CD4-positive, alpha-beta T cell (primary cell): ENCODE measurements at regions not wholly inside any gene's neighbourhood (a gene's known extent, or its start where the extent isn't known, plus 50 kb on each side); places are given as distances from the start of the nearest gene placed in this dataset.

Experiments
- ATAC-seq: fragments of 200-7000 bp; cut with Tn5 transposase; one replicate; pipeline ENCODE4 v1.10.0; 2022; ENCODE audit warnings: mild to moderate bottlenecking; ENCODE audit not compliant: poor library complexity
- CTCF ChIA-PET: fragments of 350-600 bp; sonication (Branson Sonifier 250); formaldehyde crosslinking; loops from one replicate; lab custom pipeline; 2021; ENCODE audit warnings: antibody characterized with exemption, inconsistent platforms; lab: Charles Lee
- POLR2A ChIA-PET: fragments of 350-600 bp; sonication (Branson Sonifier 250); formaldehyde crosslinking; loops from one replicate; lab custom pipeline; 2021; ENCODE audit warnings: antibody characterized with exemption, inconsistent platforms; lab: Charles Lee
- DNase-seq, 14 experiments: peaks; one replicate each; pipeline ENCODE4 v3.0.0-alpha.2; 2013 to 2020; ENCODE audit warnings: mixed read lengths in 2 of 14
- H3K27ac ChIP-seq, 2 donors: one replicate each; pipeline versions ENCODE4 v1.5.1 to v1.7.0; 2013; ENCODE audit warnings: low read length in 2 of 2, low read depth in 1 of 2, mild to moderate bottlenecking in 1 of 2
- H3K27me3 ChIP-seq, 2 experiments: 1 replicate in 1 of 2; 2 replicates in 1 of 2; pipeline versions ENCODE4 v1.6.1 to v1.7.0; 2013; ENCODE audit warnings: low read length in 2 of 2, control low read depth in 1 of 2, mild to moderate bottlenecking in 1 of 2, moderate library complexity in 1 of 2; ENCODE audit not compliant: insufficient read depth in 2 of 2, control insufficient read depth in 1 of 2
- H3K36me3 ChIP-seq: one replicate; pipeline ENCODE4 v1.6.1; 2013; ENCODE audit warnings: low read length, control low read depth; ENCODE audit not compliant: insufficient read depth
- H3K4me1 ChIP-seq: one replicate; pipeline ENCODE4 v1.6.1; 2013; ENCODE audit warnings: low read length, control low read depth; ENCODE audit not compliant: insufficient read depth
- H3K4me3 ChIP-seq: one replicate; pipeline ENCODE4 v1.5.1; 2013; ENCODE audit warnings: mild to moderate bottlenecking, low read length, moderate library complexity
- H3K9me3 ChIP-seq, 2 experiments: 1 replicate in 1 of 2; 2 replicates in 1 of 2; pipeline versions ENCODE4 v1.6.1 to v1.7.0; 2013; ENCODE audit warnings: low read length in 2 of 2, mild to moderate bottlenecking in 2 of 2, control low read depth in 1 of 2, moderate library complexity in 1 of 2; ENCODE audit not compliant: control insufficient read depth in 1 of 2, insufficient read depth in 1 of 2
- H3K27ac Mint-ChIP-seq: one replicate; pipeline ENCODE4 v1.8.0; 2020; ENCODE audit warnings: mixed read lengths
- H3K27me3 Mint-ChIP-seq: one replicate; pipeline ENCODE4 v1.8.0; 2021; ENCODE audit warnings: mixed read lengths
- H3K36me3 Mint-ChIP-seq: one replicate; pipeline ENCODE4 v1.8.0; 2021; ENCODE audit warnings: low read depth, mixed read lengths
- H3K4me1 Mint-ChIP-seq: one replicate; pipeline ENCODE4 v1.8.0; 2021; ENCODE audit warnings: low read depth, mixed read lengths
- H3K4me3 Mint-ChIP-seq: one replicate; pipeline ENCODE4 v1.8.0; 2020; ENCODE audit warnings: mild to moderate bottlenecking, mixed read lengths
- H3K9me3 Mint-ChIP-seq: one replicate; pipeline ENCODE4 v1.8.0; 2020; ENCODE audit warnings: mixed read lengths
- intact Hi-C, 2 experiments: fragments of 100-400 bp; cut with DNase I in 1 of 2; cut with micrococcal nuclease in 1 of 2; formaldehyde crosslinking; loops; one replicate each; pipeline versions ENCODE4 v1.15.1 to v1.9.0; 2023 to 2025; cut with DNase I, micrococcal nuclease
- TF ChIP-seq, protein P1 (sequence below): fragments of 200-600 bp; IDR thresholded peaks from one replicate; pipeline ENCODE4 v1.8.0; 2022; ENCODE audit warnings: antibody characterized with exemption, mild to moderate bottlenecking

DNA sequence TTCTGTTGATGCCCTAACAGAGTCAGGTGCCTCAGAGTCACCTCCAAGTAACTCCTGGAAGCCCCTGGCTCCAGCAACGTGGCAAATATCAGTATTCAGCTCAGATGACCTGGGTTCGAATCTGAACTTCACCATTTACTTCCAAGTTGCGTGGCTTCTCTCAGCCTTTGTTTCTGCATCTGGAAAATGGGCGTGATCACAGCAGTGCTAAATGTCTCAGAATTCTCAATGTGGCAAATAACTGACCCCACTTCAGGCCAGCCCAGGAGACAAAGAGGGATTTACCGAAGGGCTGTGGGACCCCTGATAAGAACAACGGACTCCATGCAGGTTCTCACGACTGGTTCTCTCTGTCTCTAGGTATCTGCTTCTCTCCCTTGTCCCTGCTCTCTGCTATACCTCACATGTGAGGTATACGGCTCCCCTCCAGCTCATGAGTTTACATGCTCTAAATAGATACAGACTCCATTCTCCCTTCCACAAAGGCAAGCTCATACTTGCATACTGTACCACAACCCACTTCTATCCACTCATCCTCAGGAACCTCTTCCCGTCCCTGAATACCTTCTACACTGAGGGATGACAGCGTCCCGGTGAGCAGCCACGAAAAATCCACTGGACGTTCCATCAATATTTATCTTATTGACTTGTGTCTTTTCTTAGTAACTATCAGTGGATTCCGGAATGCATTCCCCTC is 84.1 kb downstream of the SNX5 start:
- no peaks in the 10 kb centered on the region for H3K27me3 Mint-ChIP-seq
- CTCF ChIA-PET, result no interaction called here
- TF ChIP-seq, protein P1, sequence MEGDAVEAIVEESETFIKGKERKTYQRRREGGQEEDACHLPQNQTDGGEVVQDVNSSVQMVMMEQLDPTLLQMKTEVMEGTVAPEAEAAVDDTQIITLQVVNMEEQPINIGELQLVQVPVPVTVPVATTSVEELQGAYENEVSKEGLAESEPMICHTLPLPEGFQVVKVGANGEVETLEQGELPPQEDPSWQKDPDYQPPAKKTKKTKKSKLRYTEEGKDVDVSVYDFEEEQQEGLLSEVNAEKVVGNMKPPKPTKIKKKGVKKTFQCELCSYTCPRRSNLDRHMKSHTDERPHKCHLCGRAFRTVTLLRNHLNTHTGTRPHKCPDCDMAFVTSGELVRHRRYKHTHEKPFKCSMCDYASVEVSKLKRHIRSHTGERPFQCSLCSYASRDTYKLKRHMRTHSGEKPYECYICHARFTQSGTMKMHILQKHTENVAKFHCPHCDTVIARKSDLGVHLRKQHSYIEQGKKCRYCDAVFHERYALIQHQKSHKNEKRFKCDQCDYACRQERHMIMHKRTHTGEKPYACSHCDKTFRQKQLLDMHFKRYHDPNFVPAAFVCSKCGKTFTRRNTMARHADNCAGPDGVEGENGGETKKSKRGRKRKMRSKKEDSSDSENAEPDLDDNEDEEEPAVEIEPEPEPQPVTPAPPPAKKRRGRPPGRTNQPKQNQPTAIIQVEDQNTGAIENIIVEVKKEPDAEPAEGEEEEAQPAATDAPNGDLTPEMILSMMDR, result no peak
- H3K4me1 Mint-ChIP-seq, result no peaks in the 10 kb centered on the region
- Histone ChIP-seq H3K27me3 (no peaks in the 10 kb centered on the region), H3K9me3 (no peaks in the 10 kb centered on the region), H3K4me1 (no peaks in the 10 kb centered on the region), H3K4me3 (no peak overlapping the region), H3K27ac (no peak overlapping the region), H3K36me3 (no peaks in the 10 kb centered on the region)
- H3K4me3 Mint-ChIP-seq, result no peak overlapping the region
- no peak overlapping the region for H3K27ac Mint-ChIP-seq
- ATAC-seq (no peak), DNase-seq (no peak)
- intact Hi-C loops, result no loop called here
- H3K36me3 Mint-ChIP-seq, result no peaks in the 10 kb centered on the region
- H3K9me3 Mint-ChIP-seq, result no peaks in the 10 kb centered on the region
- POLR2A ChIA-PET, result no interaction called here

DNA sequence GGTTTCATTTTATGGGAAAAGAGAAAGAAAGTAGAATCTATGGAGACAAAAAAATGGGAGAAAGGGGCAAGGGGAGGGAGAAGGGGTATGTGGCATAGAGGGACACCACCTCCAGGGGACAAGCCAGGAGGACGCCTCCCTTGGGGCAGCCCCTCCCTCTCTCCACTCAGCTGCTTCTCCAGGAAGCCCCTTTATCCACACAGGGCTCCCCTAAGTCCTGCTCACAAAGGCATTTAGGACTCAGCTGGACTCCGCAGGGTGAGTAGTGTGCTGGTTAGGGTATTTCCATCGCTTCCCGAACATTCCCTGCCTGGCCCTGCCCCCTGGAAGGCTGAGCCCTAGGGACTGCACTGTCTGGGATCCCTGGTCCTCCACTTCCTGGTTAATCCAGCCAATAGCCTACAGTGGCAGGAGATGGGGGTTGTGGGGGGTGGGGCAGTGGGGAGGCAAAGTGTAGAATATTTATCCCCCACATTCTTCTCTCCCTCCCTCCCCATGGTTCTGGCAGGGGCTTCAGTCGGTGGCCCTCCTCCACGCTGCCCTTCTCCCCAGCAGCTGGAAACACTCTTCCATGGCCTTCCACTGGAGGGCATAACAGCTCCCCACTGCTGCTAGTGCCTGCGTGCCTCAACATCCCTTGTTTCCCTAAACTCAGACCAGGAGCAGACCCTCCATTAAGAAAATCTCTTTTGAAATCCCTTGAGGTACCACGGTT is 84.8 kb downstream of the SNX5 start:
- intact Hi-C loops, result no loop called here
- H3K36me3 ChIP-seq, result no peaks in the 10 kb centered on the region
- Mint-ChIP-seq H3K4me1 (peaks cover 4% of the 10 kb centered on the region), H3K27ac (no peak overlapping the region), H3K4me3 (no peak overlapping the region), H3K9me3 (no peaks in the 10 kb centered on the region), H3K36me3 (no peaks in the 10 kb centered on the region), H3K27me3 (no peaks in the 10 kb centered on the region)
- no peak overlapping the region for H3K4me3 ChIP-seq
- DNase-seq (no peak), ATAC-seq (no peak)
- H3K9me3 ChIP-seq, result no peaks in the 10 kb centered on the region
- CTCF ChIA-PET, result no interaction called here
- no peaks in the 10 kb centered on the region for H3K27me3 ChIP-seq
- POLR2A ChIA-PET, result no interaction called here
- TF ChIP-seq, protein P1, result no peak
- H3K4me1 ChIP-seq, result peaks cover 5% of the 10 kb centered on the region
- H3K27ac ChIP-seq, result no peak overlapping the region

DNA sequence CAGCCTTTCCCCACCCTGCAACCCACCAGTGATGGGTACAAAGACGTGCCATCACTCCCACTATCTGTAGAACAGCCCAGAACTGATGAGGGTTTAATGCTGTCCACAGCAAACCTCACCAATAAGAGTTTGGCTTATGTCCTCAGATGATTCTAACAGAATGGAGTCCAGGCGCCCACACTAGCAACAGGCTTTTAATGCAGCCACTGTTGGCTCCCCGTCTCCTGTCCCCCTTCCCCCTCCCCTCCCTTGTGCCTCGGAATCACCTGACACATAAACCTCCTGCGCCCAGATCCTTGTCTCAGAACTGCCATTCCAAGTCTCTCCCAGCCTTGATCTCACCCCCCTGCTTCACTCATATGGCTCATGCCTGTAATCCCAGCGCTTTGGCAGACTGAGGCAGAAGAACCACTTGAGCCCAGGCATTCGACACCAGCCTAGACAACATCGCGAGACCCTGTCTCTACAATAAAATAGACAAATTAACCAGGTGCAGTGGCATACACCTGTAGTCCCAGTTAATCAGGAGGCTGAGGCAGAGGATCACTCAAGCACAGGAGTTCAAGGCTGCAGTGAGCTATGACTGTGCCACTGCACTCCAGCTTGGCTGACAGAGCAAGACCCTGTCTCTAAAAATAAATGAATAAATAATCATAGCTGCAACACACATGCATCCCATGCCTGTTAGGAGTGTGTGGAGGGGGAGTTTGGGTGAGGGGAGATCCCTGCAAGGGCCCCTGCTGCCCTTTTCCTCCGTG is 85.6 kb downstream of the SNX5 start:
- H3K27ac Mint-ChIP-seq, result no peak overlapping the region
- intact Hi-C loops, result no loop called here

More for the DNA sequence above, 85.6 kb downstream of the SNX5 start:
- Histone ChIP-seq H3K9me3 (no peaks in the 10 kb centered on the region), H3K27ac (no peak overlapping the region), H3K36me3 (no peaks in the 10 kb centered on the region), H3K4me1 (peaks cover 6% of the 10 kb centered on the region), H3K4me3 (no peak overlapping the region), H3K27me3 (no peaks in the 10 kb centered on the region)
- no peak for DNase-seq
- no peak for ATAC-seq
- Mint-ChIP-seq H3K27me3 (no peaks in the 10 kb centered on the region), H3K4me3 (no peak overlapping the region), H3K4me1 (peaks cover 7% of the 10 kb centered on the region), H3K36me3 (no peaks in the 10 kb centered on the region), H3K9me3 (no peaks in the 10 kb centered on the region)
- POLR2A ChIA-PET, result no interaction called here
- CTCF ChIA-PET, result no interaction called here
- TF ChIP-seq, protein P1, result no peak
